ENCODE measurements at regions not wholly inside any gene's neighbourhood (a gene's known extent, or its start where the extent isn't known, plus 50 kb on each side); places are given as distances from the start of the nearest gene placed in this dataset.

GRCh38 chr11:69413993-69414392 is 67.5 kb upstream of the LINC01488 start:
- DNase-seq (ENCODE audit: low spot score), result no peak

GRCh38 chr11:69414773-69415187 is 66.7 kb upstream of the LINC01488 start:
- DNase-seq (ENCODE audit: low spot score), result no peak

- DNase-seq (ENCODE audit: low spot score), result no peak
These were observed 65.9 kb upstream of the LINC01488 start for GRCh38 chr11:69415411-69416142.

- no peak for DNase-seq (ENCODE audit: low spot score)
These were observed 65.3 kb upstream of the LINC01488 start for GRCh38 chr11:69416143-69416515.

- no peak for DNase-seq (ENCODE audit: low spot score)
These were observed 64.4 kb upstream of the LINC01488 start for GRCh38 chr11:69416762-69417698.

GRCh38 chr11:69417699-69418085 is 63.8 kb upstream of the LINC01488 start:
- DNase-seq (ENCODE audit: low spot score), result no peak

GRCh38 chr11:69418576-69419296 is 62.7 kb upstream of the LINC01488 start:
- no peak for DNase-seq (ENCODE audit: low spot score)

- no peak for DNase-seq (ENCODE audit: low spot score)
These were observed 61.6 kb upstream of the LINC01488 start for GRCh38 chr11:69419662-69420395.

GRCh38 chr11:69422645-69423044 is 58.8 kb upstream of the LINC01488 start:
- no peak for DNase-seq (ENCODE audit: low spot score)

GRCh38 chr11:69423181-69423580 is 58.3 kb upstream of the LINC01488 start:
- DNase-seq (ENCODE audit: low spot score), result no peak

- no peak for DNase-seq (ENCODE audit: low spot score)
These were observed 57.7 kb upstream of the LINC01488 start for GRCh38 chr11:69423611-69424385.

- no peak for DNase-seq (ENCODE audit: low spot score)
These were observed 56.7 kb upstream of the LINC01488 start for GRCh38 chr11:69424748-69425147.

- no peak for DNase-seq (ENCODE audit: low spot score)
These were observed 56.0 kb upstream of the LINC01488 start for GRCh38 chr11:69425444-69425843.

- DNase-seq (ENCODE audit: low spot score), result no peak
These were observed 55.4 kb upstream of the LINC01488 start for GRCh38 chr11:69425895-69426544.

- DNase-seq (ENCODE audit: low spot score), result no peak
These were observed 54.1 kb upstream of the LINC01488 start for GRCh38 chr11:69427337-69427736.

- no peak for DNase-seq (ENCODE audit: low spot score)
These were observed 53.3 kb upstream of the LINC01488 start for GRCh38 chr11:69427906-69428880.

- no peak for DNase-seq (ENCODE audit: low spot score)
These were observed 51.6 kb upstream of the LINC01488 start for GRCh38 chr11:69429716-69430491.

GRCh38 chr11:69430566-69430965 is 50.9 kb upstream of the LINC01488 start:
- no peak for DNase-seq (ENCODE audit: low spot score)
